ENCODE measurements at regions not wholly inside any gene's neighbourhood (a gene's known extent, or its start where the extent isn't known, plus 50 kb on each side); places are given as distances from the start of the nearest gene placed in this dataset.

DNA sequence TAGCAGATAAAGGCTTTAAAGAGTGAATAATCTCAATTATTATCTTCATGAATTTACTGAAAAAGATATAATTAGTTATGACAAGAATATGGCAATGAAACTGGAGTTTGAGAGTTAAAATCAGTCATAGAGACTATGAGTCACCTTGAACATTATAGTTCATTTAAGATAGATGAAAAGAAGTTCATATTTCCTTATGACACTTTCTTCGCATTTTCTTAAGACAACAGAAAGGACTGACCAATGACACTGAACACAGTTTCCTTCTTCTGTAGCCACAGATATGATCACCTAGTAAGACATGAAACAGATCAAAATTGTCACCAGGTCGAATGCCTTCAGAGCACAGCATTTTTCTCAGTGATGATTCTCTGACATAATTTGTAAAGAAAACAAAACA is 202.1 kb downstream of the KLF12 start:
- H3K27ac ChIP-seq (ENCODE audit: low read depth, low read length): no peak overlapping the region
- Mint-ChIP-seq H3K36me3 (peaks cover 6 to 41% (median 24%) of the 10 kb centered on the region in 5 donors), H3K27me3 (no peaks in the 10 kb centered on the region), H3K4me3 (peak overlapping the region in 1 of 10 donors; percentile 21), H3K9me3 (peaks cover 0 to 1% (median 0%) of the 10 kb centered on the region in 11 donors), H3K4me1 (peaks cover 21 to 78% (median 73%) of the 10 kb centered on the region in 7 donors), H3K27ac (peak overlapping the region in 3 of 9 donors; percentile 15 to 62 (median 54))
- intact Hi-C loops (cut with micrococcal nuclease): no loop called here
- peaks cover 7 to 16% of the 10 kb centered on the region in 2 donors for H3K4me1 ChIP-seq (ENCODE audit: control insufficient read depth in 2 of 2, insufficient read depth in 2 of 2, low read length in 2 of 2)
- no peak overlapping the region for H3K4me3 ChIP-seq (ENCODE audit: low read length)
- ChIA-PET CTCF (no interaction called here), POLR2A (no interaction called here)
- H3K36me3 ChIP-seq (ENCODE audit: control insufficient read depth in 2 of 3, insufficient read depth in 3 of 3, low read length in 3 of 3): peaks cover 0 to 6% (median 0%) of the 10 kb centered on the region in 3 experiments
- no peaks in the 10 kb centered on the region for H3K9me3 ChIP-seq (ENCODE audit: control insufficient read depth in 2 of 3, low read length in 3 of 3)
- DNase-seq (no peak), ATAC-seq (no peak)
- H3K27me3 ChIP-seq (ENCODE audit: control insufficient read depth in 2 of 2, insufficient read depth in 2 of 2, low read length in 2 of 2): no peaks in the 10 kb centered on the region

DNA sequence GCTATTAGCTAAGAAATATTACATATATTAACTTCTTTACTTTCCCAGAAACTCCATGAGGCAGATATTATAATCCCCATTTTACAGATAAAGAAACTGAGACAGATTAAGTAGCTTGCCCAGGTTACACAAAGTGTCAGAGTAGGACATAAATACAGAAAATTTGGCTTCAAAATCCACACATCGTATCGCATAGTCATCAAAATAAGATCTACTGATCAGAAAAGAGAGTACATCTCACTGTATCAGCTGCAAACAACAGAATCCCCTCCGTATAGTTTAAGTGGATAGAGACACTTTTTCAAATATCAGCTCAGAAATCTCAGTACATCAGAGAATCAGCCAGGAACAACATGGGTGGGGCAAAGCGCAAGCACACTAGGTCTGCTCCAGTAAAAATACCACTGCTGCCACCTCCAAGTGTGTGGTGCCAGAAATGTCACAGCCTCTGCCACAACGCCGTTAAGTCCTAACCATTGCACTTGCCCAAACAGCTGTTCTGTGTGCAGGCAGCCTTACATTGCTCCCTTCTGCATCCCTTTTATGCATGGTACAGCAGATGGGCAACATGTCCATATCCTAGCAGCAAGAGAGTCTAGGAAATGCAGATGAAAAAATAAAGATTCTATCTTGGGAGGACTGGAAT is 204.8 kb downstream of the KLF12 start:
- H3K4me3 Mint-ChIP-seq: no peak overlapping the region

DNA sequence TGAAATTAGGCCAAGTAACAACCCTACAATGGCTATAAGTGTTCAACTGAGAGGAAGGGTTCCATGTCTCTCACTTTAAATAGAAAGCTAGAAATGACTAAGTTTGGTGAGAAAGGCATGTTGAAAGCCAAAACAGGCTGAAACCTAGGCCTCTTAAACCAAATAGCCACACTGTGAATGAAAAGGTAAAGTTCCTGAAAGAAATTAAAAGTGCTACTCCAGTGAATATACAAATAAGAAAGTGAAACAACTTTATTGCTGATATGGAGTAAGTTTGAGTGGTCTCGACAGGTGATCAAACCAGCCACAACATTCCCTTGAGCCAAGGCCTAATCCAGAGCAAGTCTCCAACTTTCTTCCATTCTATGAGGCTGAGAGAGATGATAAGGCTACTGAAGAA is 209.6 kb downstream of the KLF12 start:
- no peak for DNase-seq
- Mint-ChIP-seq H3K4me1 (peaks cover 21 to 95% (median 85%) of the 10 kb centered on the region in 7 donors), H3K27me3 (no peaks in the 10 kb centered on the region), H3K36me3 (peaks cover 0 to 35% (median 21%) of the 10 kb centered on the region in 5 donors), H3K4me3 (peak overlapping the region in 6 of 10 donors; percentile 10 to 49 (median 41)), H3K9me3 (no peaks in the 10 kb centered on the region), H3K27ac (peak overlapping the region in 5 of 9 donors; percentile 12 to 45 (median 33))
- ChIA-PET CTCF (no interaction called here), POLR2A (interaction anchor here (0.6 kb wide), 1 partner anchor 234 kb away, joined by 3 read pairs; no protein-coding TSS in a partner anchor)
- Histone ChIP-seq H3K4me3 (ENCODE audit: low read length) (no peak overlapping the region), H3K4me1 (ENCODE audit: control insufficient read depth in 2 of 2, insufficient read depth in 2 of 2, low read length in 2 of 2) (peaks cover 10 to 38% of the 10 kb centered on the region in 2 donors), H3K36me3 (ENCODE audit: control insufficient read depth in 2 of 3, insufficient read depth in 3 of 3, low read length in 3 of 3) (peaks cover 0 to 6% (median 0%) of the 10 kb centered on the region in 3 experiments), H3K27ac (ENCODE audit: low read depth, low read length) (no peak overlapping the region), H3K27me3 (ENCODE audit: control insufficient read depth in 2 of 2, insufficient read depth in 2 of 2, low read length in 2 of 2) (no peaks in the 10 kb centered on the region), H3K9me3 (ENCODE audit: control insufficient read depth in 2 of 3, low read length in 3 of 3) (no peaks in the 10 kb centered on the region)
- ATAC-seq: no peak
- intact Hi-C loops (cut with micrococcal nuclease): loop anchor here in 1 of 2 donors (1.0 to 5.0 kb wide), 3 partner anchors 10 to 42 kb away; no protein-coding TSS in a partner anchor

More for the DNA sequence above, 204.8 kb downstream of the KLF12 start:
- Mint-ChIP-seq H3K27me3 (no peaks in the 10 kb centered on the region), H3K36me3 (peaks cover 0 to 45% (median 21%) of the 10 kb centered on the region in 5 donors), H3K4me1 (peaks cover 37 to 85% (median 78%) of the 10 kb centered on the region in 7 donors), H3K9me3 (no peaks in the 10 kb centered on the region), H3K27ac (no peak overlapping the region)
- no peak for DNase-seq
- peaks cover 0 to 6% (median 0%) of the 10 kb centered on the region in 3 experiments for H3K36me3 ChIP-seq (ENCODE audit: control insufficient read depth in 2 of 3, insufficient read depth in 3 of 3, low read length in 3 of 3)
- POLR2A ChIA-PET: interaction anchor here (0.5 to 0.7 kb wide), 2 partner anchors 78 to 88 kb away, joined by 3 to 11 read pairs; no protein-coding TSS in a partner anchor
- peak; percentile 41 for ATAC-seq
- intact Hi-C loops (cut with micrococcal nuclease): no loop called here
- no peak overlapping the region for H3K27ac ChIP-seq (ENCODE audit: low read depth, low read length)
- CTCF ChIA-PET: interaction anchor here (0.7 kb wide), 1 partner anchor 241 kb away, joined by 3 read pairs; no protein-coding TSS in a partner anchor
- peaks cover 14 to 27% of the 10 kb centered on the region in 2 donors for H3K4me1 ChIP-seq (ENCODE audit: control insufficient read depth in 2 of 2, insufficient read depth in 2 of 2, low read length in 2 of 2)
- no peak overlapping the region for H3K4me3 ChIP-seq (ENCODE audit: low read length)
- H3K27me3 ChIP-seq (ENCODE audit: control insufficient read depth in 2 of 2, insufficient read depth in 2 of 2, low read length in 2 of 2): no peaks in the 10 kb centered on the region
- H3K9me3 ChIP-seq (ENCODE audit: control insufficient read depth in 2 of 3, low read length in 3 of 3): no peaks in the 10 kb centered on the region

DNA sequence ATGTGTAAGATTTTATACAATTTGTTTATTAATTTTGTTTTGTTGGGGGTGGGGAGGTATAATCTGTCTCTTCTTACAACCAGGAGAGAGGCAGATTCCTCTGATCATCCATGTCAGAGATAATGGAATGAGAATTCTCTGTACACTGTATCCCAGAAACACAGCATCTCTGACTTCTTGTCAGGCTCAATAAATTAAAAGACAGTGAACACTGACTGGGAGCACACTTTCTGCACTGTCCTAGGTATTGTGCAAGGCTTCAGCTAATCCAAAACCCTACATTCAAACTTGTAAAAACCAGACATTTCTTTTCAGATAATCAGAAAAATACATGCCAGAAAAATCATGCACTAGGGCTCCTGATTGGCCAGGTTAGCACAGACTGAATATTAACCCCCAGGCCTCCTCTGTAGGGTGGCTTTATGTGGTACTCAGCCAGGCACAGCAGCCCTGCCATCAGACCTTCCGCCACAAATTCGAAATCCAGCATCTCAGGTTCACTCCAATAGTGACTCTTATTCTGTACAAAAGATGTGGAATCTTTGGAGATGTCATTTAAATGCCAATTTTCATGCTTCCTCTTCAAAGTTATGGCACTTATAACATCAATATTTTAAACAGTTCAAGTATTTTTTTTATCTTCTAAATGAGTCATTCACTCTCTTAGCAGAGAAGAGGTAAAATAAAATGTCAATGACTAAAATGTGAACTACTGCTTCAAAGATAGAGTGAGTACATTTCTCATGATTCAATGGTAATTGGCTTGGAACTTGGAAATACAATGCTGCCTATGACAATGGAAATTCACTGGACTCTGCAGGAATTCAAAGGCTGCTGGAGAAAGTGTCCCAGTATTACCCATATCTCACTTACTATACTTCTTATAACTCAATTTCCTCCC is 211.5 kb downstream of the KLF12 start:
- ChIA-PET POLR2A (interaction anchor here (1.0 kb wide), 1 partner anchor 15 kb away, joined by 4 read pairs; no protein-coding TSS in a partner anchor), CTCF (no interaction called here)
- ATAC-seq (no peak), DNase-seq (no peak)
- no peak overlapping the region for H3K27ac Mint-ChIP-seq
- peaks cover 0 to 1% (median 0%) of the 10 kb centered on the region in 11 donors for H3K9me3 Mint-ChIP-seq
- Histone ChIP-seq H3K4me1 (ENCODE audit: control insufficient read depth in 2 of 2, insufficient read depth in 2 of 2, low read length in 2 of 2) (peaks cover 10 to 30% of the 10 kb centered on the region in 2 donors), H3K9me3 (ENCODE audit: control insufficient read depth in 2 of 3, low read length in 3 of 3) (no peaks in the 10 kb centered on the region), H3K27ac (ENCODE audit: low read depth, low read length) (no peak overlapping the region), H3K36me3 (ENCODE audit: control insufficient read depth in 2 of 3, insufficient read depth in 3 of 3, low read length in 3 of 3) (no peaks in the 10 kb centered on the region), H3K4me3 (ENCODE audit: low read length) (no peak overlapping the region), H3K27me3 (ENCODE audit: control insufficient read depth in 2 of 2, insufficient read depth in 2 of 2, low read length in 2 of 2) (no peaks in the 10 kb centered on the region)
- no peaks in the 10 kb centered on the region for H3K27me3 Mint-ChIP-seq
- peaks cover 21 to 96% (median 86%) of the 10 kb centered on the region in 7 donors for H3K4me1 Mint-ChIP-seq
- intact Hi-C loops (cut with micrococcal nuclease): loop anchor here in 1 of 2 donors (2.0 to 5.0 kb wide), 2 partner anchors 16 to 40 kb away; no protein-coding TSS in a partner anchor
- H3K36me3 Mint-ChIP-seq: peaks cover 0 to 27% (median 21%) of the 10 kb centered on the region in 5 donors
- no peak overlapping the region for H3K4me3 Mint-ChIP-seq

DNA sequence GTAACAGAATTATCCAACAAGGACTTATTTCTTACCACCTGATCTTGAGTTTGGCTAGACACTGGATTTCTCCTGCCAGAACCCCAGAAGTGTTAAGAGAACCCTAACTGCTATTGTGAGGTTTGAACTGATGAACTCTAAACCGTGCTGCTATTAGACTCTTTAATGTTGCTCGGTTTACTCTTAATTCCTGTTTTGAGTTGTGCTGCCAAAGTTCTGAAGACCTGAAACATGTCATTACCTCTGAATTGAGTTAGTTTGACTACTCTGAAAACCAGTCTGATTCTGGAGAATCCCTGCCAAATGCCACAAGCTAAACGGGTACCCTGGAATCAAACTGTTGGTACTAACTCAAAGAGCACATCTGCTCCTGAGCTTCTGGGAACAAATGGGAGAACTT is 215.5 kb downstream of the KLF12 start:
- Mint-ChIP-seq H3K4me1 (peaks cover 0 to 92% (median 80%) of the 10 kb centered on the region in 7 donors), H3K4me3 (no peak overlapping the region), H3K27me3 (peaks cover 0 to 2% (median 0%) of the 10 kb centered on the region in 5 donors), H3K9me3 (peaks cover 0 to 1% (median 0%) of the 10 kb centered on the region in 11 donors), H3K27ac (peak overlapping the region in 2 of 9 donors; percentile 34 to 48), H3K36me3 (peaks cover 2 to 19% (median 8%) of the 10 kb centered on the region in 5 donors)
- Histone ChIP-seq H3K4me3 (ENCODE audit: low read length) (no peak overlapping the region), H3K27me3 (ENCODE audit: control insufficient read depth in 2 of 2, insufficient read depth in 2 of 2, low read length in 2 of 2) (no peaks in the 10 kb centered on the region), H3K4me1 (ENCODE audit: control insufficient read depth in 2 of 2, insufficient read depth in 2 of 2, low read length in 2 of 2) (peaks cover 0 to 15% of the 10 kb centered on the region in 2 donors), H3K36me3 (ENCODE audit: control insufficient read depth in 2 of 3, insufficient read depth in 3 of 3, low read length in 3 of 3) (no peaks in the 10 kb centered on the region), H3K9me3 (ENCODE audit: control insufficient read depth in 2 of 3, low read length in 3 of 3) (no peaks in the 10 kb centered on the region), H3K27ac (ENCODE audit: low read depth, low read length) (no peak overlapping the region)
- DNase-seq (no peak), ATAC-seq (no peak)
- intact Hi-C loops (cut with micrococcal nuclease): no loop called here
- ChIA-PET POLR2A (no interaction called here), CTCF (no interaction called here)

DNA sequence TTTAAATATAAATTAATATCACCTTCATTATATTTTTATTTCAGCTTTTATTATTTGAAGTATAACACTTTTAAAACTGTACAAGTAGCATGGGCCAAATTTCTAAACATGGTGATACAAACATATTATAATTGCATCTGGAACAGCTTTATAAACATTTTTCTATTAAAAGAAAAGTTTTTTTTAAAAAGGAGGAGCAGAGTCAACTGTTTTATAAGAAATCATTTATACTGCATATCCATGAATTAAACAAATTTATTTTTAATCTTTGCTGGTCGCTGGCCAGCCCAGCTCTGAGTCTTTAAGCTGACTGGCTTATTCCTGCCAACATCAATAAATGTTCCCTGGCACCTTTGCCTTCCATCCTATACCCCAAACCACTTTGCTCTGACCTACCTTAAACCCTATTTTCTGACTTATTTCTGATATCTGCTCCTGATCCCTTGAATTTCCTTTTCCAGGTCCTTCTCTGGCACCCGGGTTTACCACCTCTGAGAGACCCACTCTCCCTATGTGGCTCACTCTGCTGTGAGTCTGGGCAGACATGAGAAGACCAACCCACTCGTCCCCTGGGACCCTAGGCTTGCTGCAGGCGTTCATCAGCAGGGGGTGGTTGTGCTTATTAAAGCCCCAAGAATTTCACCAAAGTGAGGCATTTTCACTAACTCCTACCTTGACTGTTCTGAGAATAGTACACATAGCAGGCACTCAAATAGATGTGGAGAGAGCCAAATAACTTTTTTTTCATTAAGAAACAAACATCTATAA is 220.3 kb downstream of the KLF12 start:
- no peaks in the 10 kb centered on the region for H3K36me3 ChIP-seq (ENCODE audit: control insufficient read depth in 2 of 3, insufficient read depth in 3 of 3, low read length in 3 of 3)
- H3K9me3 ChIP-seq (ENCODE audit: control insufficient read depth in 2 of 3, low read length in 3 of 3): no peaks in the 10 kb centered on the region
- peaks cover 0 to 2% (median 0%) of the 10 kb centered on the region in 5 donors for H3K27me3 Mint-ChIP-seq
- H3K27ac Mint-ChIP-seq: peak overlapping the region in 5 of 9 donors; percentile 16 to 68 (median 48)
- no peak for DNase-seq
- intact Hi-C loops (cut with micrococcal nuclease): loop anchor here in 1 of 2 donors (5.0 kb wide), 1 partner anchor 47 kb away; no protein-coding TSS in a partner anchor
- H3K9me3 Mint-ChIP-seq: no peaks in the 10 kb centered on the region
- H3K27me3 ChIP-seq (ENCODE audit: control insufficient read depth in 2 of 2, insufficient read depth in 2 of 2, low read length in 2 of 2): no peaks in the 10 kb centered on the region
- peaks cover 5 to 69% (median 63%) of the 10 kb centered on the region in 7 donors for H3K4me1 Mint-ChIP-seq
- H3K27ac ChIP-seq (ENCODE audit: low read depth, low read length): no peak overlapping the region
- ChIA-PET POLR2A (no interaction called here), CTCF (no interaction called here)
- no peak for ATAC-seq
- peaks cover under 1 to 27% (median 5%) of the 10 kb centered on the region in 5 donors for H3K36me3 Mint-ChIP-seq
- no peak overlapping the region for H3K4me3 ChIP-seq (ENCODE audit: low read length)
- no peak overlapping the region for H3K4me3 Mint-ChIP-seq
- peaks cover 0 to 8% of the 10 kb centered on the region in 2 donors for H3K4me1 ChIP-seq (ENCODE audit: control insufficient read depth in 2 of 2, insufficient read depth in 2 of 2, low read length in 2 of 2)

Measured in naive thymus-derived CD4-positive, alpha-beta T cell (primary cell).